Pons (tissue), 1 donor: ENCODE measurements at regions not wholly inside any gene's neighbourhood (a gene's known extent, or its start where the extent isn't known, plus 50 kb on each side); places are given as distances from the start of the nearest gene placed in this dataset.

Experiments
- DNase-seq: peaks from one replicate; pipeline ENCODE4 v3.0.0-alpha.2; 2016; ENCODE audit warnings: low spot score

DNA sequence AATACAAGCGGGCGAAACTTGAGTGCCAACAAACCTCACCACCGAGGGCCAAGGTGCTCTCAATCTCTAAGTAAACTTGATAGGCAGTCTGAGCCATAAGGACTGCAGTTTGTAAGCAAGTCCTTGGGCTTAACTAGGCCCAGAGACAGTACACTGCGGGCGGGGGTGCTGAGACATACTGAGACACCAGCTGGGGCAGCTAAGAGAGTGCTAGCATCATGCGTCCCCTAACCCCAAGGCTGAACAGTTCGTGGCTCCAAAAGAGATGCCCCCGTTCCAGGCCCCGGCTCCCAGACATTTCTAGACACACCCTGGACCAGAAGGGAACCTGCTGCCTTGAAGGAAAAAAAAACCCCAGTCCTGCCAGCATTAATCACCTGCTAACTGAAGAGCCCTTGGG lies 126.8 kb upstream of the PRDX4 start:
- no peak for DNase-seq

DNA sequence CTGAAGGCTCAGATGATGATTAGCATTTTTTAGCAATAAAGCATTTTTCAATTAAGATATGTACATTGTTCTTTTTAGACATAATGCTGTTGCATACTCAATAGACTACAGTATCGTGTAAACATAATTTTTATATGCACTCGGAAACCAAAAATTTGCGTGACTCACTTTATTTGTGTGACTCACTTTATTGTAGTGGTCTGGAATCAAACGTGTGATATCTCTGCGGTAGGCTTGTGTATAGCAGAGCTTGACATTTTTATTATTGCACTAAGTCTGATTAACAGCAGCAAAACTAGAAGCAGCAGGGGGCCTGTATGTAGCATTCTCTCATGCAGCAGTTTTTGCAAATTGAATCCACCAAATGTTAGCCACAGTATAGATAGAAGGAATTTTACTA lies 119.1 kb upstream of the PRDX4 start:
- no peak for DNase-seq

DNA sequence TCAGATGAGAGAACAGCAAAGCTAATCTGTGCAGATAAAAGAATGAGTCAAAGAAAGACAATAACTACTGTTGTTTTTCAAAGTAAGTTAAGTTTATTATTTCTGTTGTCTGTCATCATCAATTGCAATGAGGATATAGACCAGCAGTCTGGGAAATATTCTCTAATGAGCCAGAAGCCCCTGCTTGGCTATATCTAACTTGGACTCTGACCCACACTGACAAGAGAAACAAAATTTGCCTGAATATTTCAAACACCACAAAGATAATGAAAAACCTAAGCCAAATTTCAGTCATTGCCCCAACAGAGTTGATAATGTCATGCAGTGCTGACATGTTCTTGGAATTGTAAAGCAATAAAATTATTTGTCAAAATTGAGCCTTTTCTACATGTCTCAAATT lies 115.0 kb upstream of the PRDX4 start:
- DNase-seq: no peak

DNA sequence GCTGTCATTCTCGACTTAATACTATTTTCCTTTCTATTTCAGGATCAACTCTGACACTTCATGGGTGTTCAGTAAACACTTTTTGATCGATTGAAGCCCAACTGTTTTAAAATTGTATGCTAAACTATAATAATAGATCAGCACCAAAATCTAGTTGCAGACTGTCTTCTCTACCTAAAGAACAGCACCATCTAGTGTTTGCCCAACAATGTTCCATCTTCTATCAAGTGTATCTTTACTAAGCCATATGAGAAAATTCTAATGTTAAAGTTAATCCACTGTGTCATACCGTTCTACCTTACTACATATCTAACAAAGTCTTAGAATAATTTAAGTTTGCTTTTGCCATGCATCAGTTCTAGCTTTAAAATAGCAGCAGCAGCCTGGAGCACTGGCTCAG lies 113.0 kb upstream of the PRDX4 start:
- DNase-seq: peak; percentile 25

DNA sequence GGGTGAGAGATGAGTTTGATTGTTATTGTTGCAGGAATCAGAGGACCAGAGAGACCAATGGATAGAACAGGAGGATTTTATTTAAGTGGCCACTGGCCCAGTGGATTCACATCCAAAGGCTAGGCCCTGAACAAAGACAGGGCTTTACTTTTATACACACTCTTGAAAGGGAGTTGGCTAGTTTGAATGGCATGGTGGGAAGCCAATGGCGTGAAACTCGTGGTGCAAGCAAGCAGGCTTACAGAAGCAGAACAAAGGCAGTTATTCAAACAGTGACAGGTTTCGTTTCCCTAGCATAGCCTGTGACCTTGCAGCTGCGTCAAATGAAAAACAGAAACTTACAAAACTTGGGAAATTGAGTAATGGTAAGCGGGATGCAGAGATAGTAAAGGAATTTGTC lies 110.2 kb upstream of the PRDX4 start:
- DNase-seq: no peak

DNA sequence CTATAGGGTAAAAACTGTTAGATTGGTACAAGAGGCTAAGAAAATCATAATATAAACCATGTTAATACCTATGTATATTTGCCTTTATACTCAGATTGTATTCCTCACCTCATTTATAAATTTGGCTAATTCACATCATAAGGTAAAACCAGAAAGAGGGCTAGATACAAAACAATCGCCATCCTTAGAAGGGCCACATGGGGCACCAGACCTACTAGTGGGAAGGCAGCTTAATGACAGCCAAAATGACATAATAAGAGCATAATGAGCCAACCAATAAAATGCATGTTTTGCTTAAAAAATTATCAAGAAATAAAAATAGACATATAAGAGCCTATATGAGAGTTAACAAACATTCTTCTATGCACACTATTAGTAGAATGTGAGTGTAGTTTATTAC lies 107.3 kb upstream of the PRDX4 start:
- DNase-seq: no peak

DNA sequence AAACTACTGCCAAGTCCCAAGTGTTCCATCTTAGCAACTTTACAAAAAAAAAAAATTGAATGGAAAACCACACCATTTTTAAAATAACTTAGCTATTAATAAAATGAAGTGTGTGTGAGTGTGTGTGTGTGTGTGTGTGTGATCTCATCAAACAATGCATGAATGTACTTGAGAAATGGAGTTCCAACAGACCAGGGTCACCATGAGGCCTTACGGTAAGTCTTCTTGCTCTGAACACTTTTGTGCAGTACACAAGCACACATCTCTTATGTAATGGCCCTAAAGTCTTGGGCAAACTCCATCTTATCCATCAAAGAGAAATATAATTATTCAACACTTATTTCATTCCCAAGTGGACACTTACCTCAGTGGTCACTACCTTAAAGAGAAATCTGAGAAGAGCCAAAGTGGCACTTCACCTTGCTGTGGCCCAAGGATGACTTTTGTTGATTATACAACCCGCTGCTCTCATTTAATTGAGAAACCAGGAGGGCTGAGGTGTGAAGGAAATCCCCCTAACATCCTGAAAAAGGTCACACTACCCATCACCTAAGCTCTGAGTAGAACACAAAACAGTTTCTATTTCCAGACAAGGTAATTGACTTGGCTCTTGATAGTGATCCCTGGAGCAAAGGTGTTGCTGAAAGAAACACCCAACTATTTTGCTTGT lies 96.5 kb upstream of the PRDX4 start:
- DNase-seq: no peak

DNA sequence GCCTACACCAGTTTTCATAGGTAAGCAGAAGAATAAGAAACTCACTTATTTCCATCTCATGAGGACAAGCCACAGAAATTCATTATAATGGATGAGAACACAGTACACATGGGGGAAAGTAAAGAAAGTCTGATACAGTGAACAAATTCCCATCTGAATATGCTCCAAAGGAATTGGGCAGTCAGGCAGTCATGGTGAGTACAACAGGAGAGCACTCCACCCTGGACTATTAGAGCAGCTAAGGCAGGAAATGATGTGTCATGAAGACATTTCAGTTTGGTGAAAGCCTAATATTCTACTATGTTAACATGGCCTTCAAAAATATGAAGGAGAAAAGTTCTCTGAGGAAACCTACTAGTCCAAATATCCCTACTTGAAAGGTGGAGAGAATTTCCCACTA lies 92.0 kb upstream of the PRDX4 start:
- DNase-seq: no peak

DNA sequence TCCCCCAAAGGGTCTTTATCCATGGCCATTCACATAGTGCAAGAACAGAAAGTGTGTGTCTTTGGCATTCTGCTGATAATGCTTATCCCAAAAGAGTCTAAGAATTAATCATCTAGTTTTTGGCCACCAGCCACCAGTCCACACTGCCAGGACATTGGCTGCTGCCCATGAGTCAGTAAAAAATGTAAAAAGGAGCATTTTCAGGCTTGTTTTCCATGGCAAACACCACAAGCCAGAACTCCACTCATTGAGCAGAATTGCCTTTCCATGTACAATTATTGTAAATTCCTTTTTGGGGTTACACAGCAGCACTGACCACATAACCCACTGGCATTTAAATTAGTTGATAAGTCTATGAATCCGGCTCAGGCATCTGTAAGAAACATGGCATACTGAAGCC lies 89.2 kb upstream of the PRDX4 start:
- no peak for DNase-seq

DNA sequence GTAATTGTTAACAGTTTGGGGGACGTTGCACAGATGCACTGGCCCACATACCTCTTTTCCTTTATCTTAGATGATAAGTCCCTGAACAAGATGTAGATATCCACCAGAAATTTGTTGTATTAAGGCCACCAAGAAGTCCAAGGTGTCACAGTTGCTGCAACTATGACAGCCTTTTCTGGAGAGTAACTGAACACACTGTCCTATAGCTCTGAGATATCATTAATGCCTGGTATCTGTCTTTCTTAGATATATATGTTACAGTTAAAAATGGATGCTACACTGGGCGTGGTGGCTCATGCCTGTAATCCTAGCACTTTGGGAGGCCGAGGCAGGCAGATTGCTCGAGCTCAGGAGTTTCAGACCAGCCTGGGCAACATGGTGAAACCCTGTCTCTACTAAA lies 77.8 kb upstream of the PRDX4 start:
- DNase-seq: no peak

DNA sequence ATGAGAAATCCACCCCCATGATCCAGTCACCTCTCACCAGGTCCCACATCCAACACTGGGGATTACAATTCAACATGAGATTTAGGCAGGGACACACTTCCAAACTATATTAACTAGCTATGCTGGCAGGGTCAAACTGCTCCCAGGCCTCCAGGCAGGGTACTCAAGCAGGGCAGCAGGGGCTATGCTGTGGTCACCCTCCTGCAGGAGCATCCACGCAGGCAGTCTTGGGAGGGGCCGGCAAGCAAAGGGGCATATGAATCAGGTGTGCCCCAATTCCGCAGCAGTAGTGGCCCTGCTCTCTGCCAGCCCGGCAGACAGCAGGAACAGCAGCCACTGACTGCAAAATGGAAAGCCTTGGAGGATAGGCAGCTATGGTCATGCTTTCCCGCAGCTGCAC lies 74.6 kb upstream of the PRDX4 start:
- no peak for DNase-seq

DNA sequence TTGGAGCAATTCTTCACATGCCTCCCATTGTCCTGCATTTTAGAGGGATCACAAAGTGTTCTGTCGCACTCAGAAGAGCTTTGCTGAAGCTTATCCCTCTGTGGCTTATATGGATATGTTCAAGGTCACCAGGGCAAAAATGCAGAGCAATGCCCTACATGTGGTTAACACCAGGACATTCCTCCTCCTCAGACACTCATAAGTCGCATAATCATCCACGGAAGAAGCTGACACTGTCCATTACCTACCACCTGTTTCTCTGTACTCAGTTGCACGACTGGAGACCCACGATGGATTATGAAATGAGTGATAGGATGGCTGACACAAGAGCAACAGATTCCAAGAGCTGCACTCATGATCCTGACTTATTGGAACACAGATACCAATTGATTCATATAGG lies 68.7 kb upstream of the PRDX4 start:
- no peak for DNase-seq

DNA sequence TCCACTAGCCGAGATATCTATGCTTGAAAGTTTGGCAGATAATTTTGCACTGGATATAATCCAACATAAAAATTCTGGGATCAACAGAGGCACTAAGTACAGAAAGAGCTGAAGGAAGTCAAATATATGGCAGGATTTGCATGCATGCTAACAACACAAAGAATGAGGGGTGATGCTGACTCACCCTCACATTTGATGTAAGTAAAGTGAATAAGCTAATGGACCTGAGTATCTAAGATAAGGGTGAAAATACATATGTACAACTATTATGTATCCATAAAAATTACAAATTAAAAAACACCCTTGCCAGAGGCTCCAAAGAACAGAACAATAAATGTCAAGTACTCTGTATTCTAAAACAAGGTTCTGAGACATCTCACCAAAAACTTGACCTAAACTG lies 63.8 kb upstream of the PRDX4 start:
- DNase-seq: no peak

DNA sequence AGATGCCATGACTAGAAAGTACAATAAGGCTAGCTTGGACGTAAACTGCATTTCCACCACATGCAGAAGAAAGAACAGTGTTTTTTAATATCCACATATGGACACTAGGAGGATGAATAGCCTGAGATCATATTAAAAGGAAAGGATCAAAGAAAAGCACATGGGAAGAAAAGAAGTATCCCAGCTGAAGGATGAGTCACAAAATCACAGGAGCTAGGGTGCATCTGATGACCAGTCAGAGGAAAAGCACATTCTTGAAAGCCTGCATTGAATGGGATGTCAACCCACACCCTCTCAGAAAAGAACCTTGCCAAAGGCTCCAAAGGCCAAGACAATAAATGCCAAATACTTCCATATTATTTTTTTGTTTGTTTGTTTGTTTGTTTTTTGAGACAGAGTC lies 56.8 kb upstream of the PRDX4 start:
- DNase-seq: no peak

DNA sequence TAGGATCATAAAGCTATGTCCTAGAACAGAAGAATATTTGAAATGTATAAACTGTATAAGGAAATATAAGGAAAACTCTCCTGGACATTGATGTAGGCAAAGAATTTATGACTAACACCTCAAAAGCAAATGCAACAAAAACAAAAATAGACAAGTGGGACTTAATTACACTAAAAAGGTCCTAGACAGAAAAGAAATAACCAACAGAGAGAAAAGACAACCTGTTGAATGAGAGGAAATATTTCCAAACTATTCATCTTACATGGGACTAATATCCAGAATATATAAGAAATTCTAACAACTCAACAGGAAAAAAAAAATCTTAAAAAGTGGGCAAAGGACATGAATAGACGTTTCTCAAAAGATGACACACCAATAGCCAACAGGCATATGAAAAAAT lies 54.4 kb upstream of the PRDX4 start:
- no peak for DNase-seq

DNA sequence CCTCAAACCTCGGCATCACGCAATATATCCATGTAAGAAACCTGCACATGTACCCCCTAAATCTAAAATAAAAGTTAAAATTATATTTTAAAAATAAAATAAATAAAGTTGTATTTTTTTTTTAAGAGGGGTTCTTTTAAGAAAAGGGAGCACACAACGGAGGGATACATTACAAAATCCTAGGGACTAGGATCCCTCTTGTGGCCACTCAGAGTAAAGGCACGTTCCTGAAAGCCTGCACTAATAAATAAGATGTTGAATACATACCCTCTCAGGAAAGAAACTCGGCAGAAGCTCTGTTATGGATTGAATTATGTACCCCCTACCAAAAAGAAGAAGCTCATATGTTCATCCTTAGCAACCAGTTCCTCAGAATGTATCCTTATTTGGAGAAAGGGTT lies 50.9 kb upstream of the PRDX4 start:
- peak; percentile 4 for DNase-seq
